SK-N-SH (cell line): ENCODE measurements at regions not wholly inside any gene's neighbourhood (a gene's known extent, or its start where the extent isn't known, plus 50 kb on each side); places are given as distances from the start of the nearest gene placed in this dataset.

ENCODE experiments used
- CTCF ChIA-PET: fragments of 300-600, 350-600 bp; formaldehyde crosslinking; extraction: SDS; loops from one replicate; lab custom pipeline; 2021; lab: Yijun Ruan, JAX
- POLR2A ChIA-PET: fragments of 350-600 bp; sonication (Branson Sonifier 250); formaldehyde crosslinking; extraction: SDS; loops from one replicate; lab custom pipeline; 2020; ENCODE audit warnings: antibody characterized with exemption, inconsistent platforms; lab: Yijun Ruan, JAX
- DNase-seq: peaks from one replicate; pipeline ENCODE4 v3.0.0; 2012
- H2AFZ ChIP-seq: fragments of 200-600 bp; sonication (generic); 2 replicates; pipeline ENCODE4 v1.8.1; 2016; ENCODE audit warnings: antibody characterized with exemption, mild to moderate bottlenecking, low read depth
- H3F3A ChIP-seq: fragments of 200-600 bp; sonication (generic); replicated peaks from 2 replicates; pipeline ENCODE3; 2016; ENCODE audit warnings: antibody characterized with exemption, mild to moderate bottlenecking; ENCODE audit not compliant: insufficient read depth
- H3K27ac ChIP-seq, 2 experiments: fragments of 200-500 bp in 1 of 2; fragments of 200-600 bp in 1 of 2; sonication (Bioruptor generic) in 1 of 2; sonication (generic), shearing (Covaris generic) in 1 of 2; 2 replicates each; pipeline versions ENCODE4 v1.5.1 to v1.6.1; 2014 to 2016; ENCODE audit warnings: low read depth in 2 of 2, inconsistent platforms in 1 of 2, low read length in 1 of 2, mild to moderate bottlenecking in 1 of 2, mixed read lengths in 1 of 2
- H3K27me3 ChIP-seq: fragments of 200-600 bp; sonication (generic), shearing (Covaris generic); 2 replicates; pipeline ENCODE4 v1.6.1; 2016; ENCODE audit warnings: mixed run types; ENCODE audit not compliant: insufficient read depth
- H3K36me3 ChIP-seq, 2 experiments: fragments of 200-500 bp in 1 of 2; fragments of 200-600 bp in 1 of 2; sonication (Bioruptor generic) in 1 of 2; sonication (generic) in 1 of 2; replicated peaks in 1 of 2; 2 replicates each; pipeline versions ENCODE3 to v1.5.1; 2014 to 2016; ENCODE audit warnings: low read length in 1 of 2, mild to moderate bottlenecking in 1 of 2; ENCODE audit not compliant: insufficient read depth in 2 of 2, control insufficient read depth in 1 of 2
- H3K4me1 ChIP-seq, 2 experiments: fragments of 200-500 bp in 1 of 2; fragments of 200-600 bp in 1 of 2; sonication (Bioruptor generic) in 1 of 2; sonication (generic), shearing (Covaris generic) in 1 of 2; 2 replicates each; pipeline versions ENCODE4 v1.5.1 to v1.6.1; 2014 to 2016; ENCODE audit warnings: low read depth in 1 of 2, low read length in 1 of 2, mixed run types in 1 of 2; ENCODE audit not compliant: insufficient read depth in 2 of 2, control insufficient read depth in 1 of 2
- H3K4me2 ChIP-seq: fragments of 200-600 bp; sonication (generic), shearing (Covaris generic); 2 replicates; pipeline ENCODE4 v1.6.1; 2017; ENCODE audit warnings: mixed run types
- H3K4me3 ChIP-seq, 2 experiments: fragments of 200-500 bp in 1 of 2; fragments of 200-600 bp in 1 of 2; sonication (Bioruptor generic) in 1 of 2; sonication (generic), shearing (Covaris generic) in 1 of 2; 2 replicates each; pipeline versions ENCODE4 v1.5.1 to v1.8.1; 2014 to 2016; ENCODE audit warnings: low read depth in 2 of 2, inconsistent platforms in 1 of 2, low read length in 1 of 2, mild to moderate bottlenecking in 1 of 2, mixed read lengths in 1 of 2, moderate library complexity in 1 of 2
- H3K79me2 ChIP-seq: fragments of 200-600 bp; sonication (generic); 2 replicates; pipeline ENCODE4 v1.8.1; 2017; ENCODE audit warnings: mild to moderate bottlenecking; ENCODE audit not compliant: insufficient read depth
- H3K9ac ChIP-seq: fragments of 200-600 bp; sonication (generic); 2 replicates; pipeline ENCODE4 v1.6.1; 2017; ENCODE audit warnings: mixed run types
- H3K9me2 ChIP-seq: fragments of 200-600 bp; sonication (generic); 2 replicates; pipeline ENCODE4 v1.6.1; 2017; ENCODE audit warnings: mixed run types
- H3K9me3 ChIP-seq: fragments of 200-600 bp; sonication (generic); 2 replicates; pipeline ENCODE4 v1.6.1; 2017; ENCODE audit warnings: mixed run types, mild to moderate bottlenecking, moderate library complexity
- H4K20me1 ChIP-seq: fragments of 200-600 bp; sonication (generic); 2 replicates; pipeline ENCODE4 v1.6.1; 2017; ENCODE audit warnings: mild to moderate bottlenecking, mixed run types; ENCODE audit not compliant: insufficient read depth
- CHD2 ChIP-seq: fragments of 150-350 bp; IDR thresholded peaks from 2 replicates; pipeline ENCODE4 v1.6.1; 2018; ENCODE audit warnings: low read length; ENCODE audit not compliant: partially characterized antibody
- EZH2phosphoT487 ChIP-seq: fragments of 200-600 bp; sonication (generic); IDR thresholded peaks from 2 replicates; pipeline ENCODE4 v1.6.1; 2017; ENCODE audit warnings: low read depth, mixed run types, mild to moderate bottlenecking, antibody characterized with exemption, moderate library complexity, borderline replicate concordance
- FOXJ3 ChIP-seq: sonication (generic); formaldehyde crosslinking; IDR thresholded peaks from 2 replicates; pipeline ENCODE4 v1.5.1; 2020; ENCODE audit warnings: mild to moderate bottlenecking, missing genetic modification reagents
- GABPA ChIP-seq: IDR thresholded peaks from 2 replicates; pipeline ENCODE4 v1.4.0; 2012; ENCODE audit warnings: low read depth, mild to moderate bottlenecking
- MEF2A ChIP-seq: IDR thresholded peaks from 2 replicates; pipeline ENCODE4 v1.4.0; 2012; ENCODE audit warnings: low read depth, borderline replicate concordance
- RAD21 ChIP-seq: IDR thresholded peaks from 2 replicates; pipeline ENCODE4 v1.6.1; 2012; ENCODE audit warnings: mild to moderate bottlenecking, low read length
- RFX5 ChIP-seq: IDR thresholded peaks from 2 replicates; pipeline ENCODE4 v1.6.1; 2012; ENCODE audit warnings: mild to moderate bottlenecking, improper control_type of control experiment, low read length
- TCF12 ChIP-seq: IDR thresholded peaks from 2 replicates; pipeline ENCODE4 v1.4.0; 2012
- YY1 ChIP-seq: IDR thresholded peaks from 2 replicates; pipeline ENCODE4 v1.4.0; 2012; ENCODE audit warnings: low read depth, mild to moderate bottlenecking
- WGBS: methylation state at CpG from one replicate; pipeline ENCODE4 v1.1.6; 2017; ENCODE audit warnings: low lambda C conversion rate; 5-methylcytosine and 5-hydroxymethylcytosine counted together
- TF ChIP-seq, protein P1 (sequence below): fragments of 150-350 bp; IDR thresholded peaks from 2 replicates; pipeline ENCODE4 v1.6.1; 2017; ENCODE audit warnings: antibody characterized with exemption, low read length, low read depth, borderline replicate concordance
- TF ChIP-seq, protein P2 (sequence below): IDR thresholded peaks from 2 replicates; pipeline ENCODE4 v1.6.1; 2012; ENCODE audit warnings: mild to moderate bottlenecking, low read depth, low read length, moderate library complexity

DNA sequence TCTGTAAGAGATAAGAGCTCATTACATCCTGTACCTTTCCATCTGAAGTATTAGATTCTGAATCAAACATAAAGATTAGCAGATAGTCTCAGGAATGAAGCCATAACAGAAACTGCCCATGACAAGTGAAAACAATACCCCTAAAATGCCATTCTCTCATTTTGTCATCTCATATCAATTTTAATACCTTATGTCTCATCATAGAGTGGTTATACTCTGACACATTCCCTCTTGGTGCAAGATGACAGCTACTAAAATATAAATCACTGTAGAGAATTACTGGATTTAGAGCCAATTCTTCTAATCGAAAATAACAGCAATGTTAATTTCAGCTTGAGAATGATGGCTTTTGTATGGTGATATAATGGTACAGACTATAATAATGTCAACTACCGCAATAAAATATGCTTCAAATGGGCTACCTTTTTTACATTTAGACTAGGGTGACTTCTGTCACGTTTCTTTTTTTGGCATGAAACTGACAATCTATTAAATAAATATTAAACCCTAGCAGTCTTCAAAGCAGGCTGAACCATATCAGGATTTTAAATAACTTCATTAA lies 125.1 kb upstream of the ITGA4 start:
- ChIA-PET CTCF (no interaction called here), POLR2A (no interaction called here)
- no peaks in the 10 kb centered on the region for H3K9me3 ChIP-seq
- H3K79me2 ChIP-seq, result no peaks in the 10 kb centered on the region
- H3F3A ChIP-seq, result no peaks in the 10 kb centered on the region
- H3K9ac ChIP-seq, result no peak overlapping the region
- TF ChIP-seq TCF12, result no peak
- TF ChIP-seq, protein P1, sequence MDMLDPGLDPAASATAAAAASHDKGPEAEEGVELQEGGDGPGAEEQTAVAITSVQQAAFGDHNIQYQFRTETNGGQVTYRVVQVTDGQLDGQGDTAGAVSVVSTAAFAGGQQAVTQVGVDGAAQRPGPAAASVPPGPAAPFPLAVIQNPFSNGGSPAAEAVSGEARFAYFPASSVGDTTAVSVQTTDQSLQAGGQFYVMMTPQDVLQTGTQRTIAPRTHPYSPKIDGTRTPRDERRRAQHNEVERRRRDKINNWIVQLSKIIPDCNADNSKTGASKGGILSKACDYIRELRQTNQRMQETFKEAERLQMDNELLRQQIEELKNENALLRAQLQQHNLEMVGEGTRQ, result no peak
- TF ChIP-seq FOXJ3 (CRISPR knock-in tag), result no peak
- TF ChIP-seq YY1, result no peak
- TF ChIP-seq CHD2, result no peak
- no peaks in the 10 kb centered on the region for H3K9me2 ChIP-seq
- H2AFZ ChIP-seq, result no peak overlapping the region
- H4K20me1 ChIP-seq, result no peaks in the 10 kb centered on the region
- no peaks in the 10 kb centered on the region for H3K4me1 ChIP-seq
- H3K27ac ChIP-seq, result no peak overlapping the region
- DNase-seq, result no peak
- no peaks in the 10 kb centered on the region for H3K27me3 ChIP-seq
- H3K36me3 ChIP-seq, result no peaks in the 10 kb centered on the region
- 44% methylated on average over 3 of the region's 3 CpGs for WGBS
- H3K4me2 ChIP-seq, result no peak overlapping the region
- no peak overlapping the region for H3K4me3 ChIP-seq

DNA sequence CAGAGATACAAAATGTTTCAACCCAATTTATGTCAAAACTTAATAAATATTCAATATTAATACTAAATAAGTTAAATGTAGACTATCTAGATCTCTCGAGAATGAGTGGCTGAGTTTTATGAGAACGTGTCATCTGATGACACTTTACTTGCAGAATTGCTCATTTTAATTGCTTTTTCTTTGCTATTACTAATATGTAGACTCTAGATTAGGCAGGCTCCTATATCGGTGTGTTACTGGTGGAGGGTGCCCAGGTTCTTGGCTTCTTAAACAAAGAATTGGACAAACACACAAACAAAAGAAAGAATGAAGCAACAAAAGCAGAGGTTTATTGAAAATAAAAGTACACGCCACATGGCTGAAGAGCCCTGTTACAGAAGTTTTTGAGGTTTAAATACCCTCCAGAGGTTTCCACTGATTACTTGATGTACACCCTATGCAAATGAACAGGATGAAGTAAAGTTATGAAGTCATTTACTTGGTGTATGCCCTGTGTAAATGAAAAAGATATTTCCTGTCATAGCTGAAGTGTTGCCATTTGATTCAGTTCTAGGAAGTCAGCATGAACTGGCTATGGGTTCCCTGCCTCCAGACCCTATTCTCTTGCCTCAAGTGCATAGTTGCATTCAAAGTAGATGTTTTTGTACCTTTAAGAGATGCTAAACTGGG lies 122.9 kb upstream of the ITGA4 start:
- 73% methylated on average over 4 of the region's 4 CpGs for WGBS
- H3K9me3 ChIP-seq, result no peaks in the 10 kb centered on the region
- CTCF ChIA-PET, result interaction anchor here (1.1 kb wide), 1 partner anchor 64 kb away, joined by 3 read pairs; no protein-coding TSS in a partner anchor
- no peaks in the 10 kb centered on the region for H3F3A ChIP-seq
- H4K20me1 ChIP-seq, result no peaks in the 10 kb centered on the region
- DNase-seq, result no peak
- no peaks in the 10 kb centered on the region for H3K4me1 ChIP-seq
- H3K27ac ChIP-seq, result no peak overlapping the region
- POLR2A ChIA-PET, result no interaction called here
- H3K4me2 ChIP-seq, result no peak overlapping the region
- TF ChIP-seq EZH2phosphoT487 (no peak), GABPA (no peak), MEF2A (no peak)
- TF ChIP-seq, all 33 proteins: peak for 0
- Histone ChIP-seq H3K4me3 (no peak overlapping the region), H3K9me2 (no peaks in the 10 kb centered on the region), H3K79me2 (no peaks in the 10 kb centered on the region), H3K27me3 (no peaks in the 10 kb centered on the region), H2AFZ (no peak overlapping the region), H3K9ac (no peak overlapping the region), H3K36me3 (no peaks in the 10 kb centered on the region)

DNA sequence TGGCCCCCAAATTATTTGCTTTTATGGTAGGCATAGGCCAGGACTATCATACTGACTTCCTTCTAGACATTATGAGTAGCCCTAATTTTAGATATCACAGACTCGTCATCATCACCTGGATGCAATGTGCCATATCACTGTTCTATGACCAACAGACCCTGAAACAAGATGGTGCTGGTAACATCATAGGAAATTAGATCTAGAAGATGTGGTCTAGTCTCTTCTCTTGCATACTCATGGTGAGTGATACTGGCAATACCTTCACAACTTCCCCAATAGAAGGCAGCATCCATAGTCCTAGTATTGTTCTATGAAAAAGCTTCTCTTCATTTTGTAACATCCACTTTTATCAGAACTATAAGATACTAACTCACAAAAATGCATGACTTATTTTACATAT lies 116.3 kb upstream of the ITGA4 start:
- no peaks in the 10 kb centered on the region for H3K79me2 ChIP-seq
- CTCF ChIA-PET, result no interaction called here
- DNase-seq, result no peak
- H3K4me3 ChIP-seq, result no peak overlapping the region
- H3K27me3 ChIP-seq, result no peaks in the 10 kb centered on the region
- H3K36me3 ChIP-seq, result no peaks in the 10 kb centered on the region
- H3K4me2 ChIP-seq, result no peak overlapping the region
- no peak overlapping the region for H3K9ac ChIP-seq
- no peaks in the 10 kb centered on the region for H4K20me1 ChIP-seq
- no peaks in the 10 kb centered on the region for H3F3A ChIP-seq
- POLR2A ChIA-PET, result no interaction called here
- WGBS, result 46% methylated on average over 1 of the region's 1 CpG
- H3K9me3 ChIP-seq, result no peaks in the 10 kb centered on the region
- H2AFZ ChIP-seq, result no peak overlapping the region
- H3K9me2 ChIP-seq, result no peaks in the 10 kb centered on the region
- TF ChIP-seq, protein P2, sequence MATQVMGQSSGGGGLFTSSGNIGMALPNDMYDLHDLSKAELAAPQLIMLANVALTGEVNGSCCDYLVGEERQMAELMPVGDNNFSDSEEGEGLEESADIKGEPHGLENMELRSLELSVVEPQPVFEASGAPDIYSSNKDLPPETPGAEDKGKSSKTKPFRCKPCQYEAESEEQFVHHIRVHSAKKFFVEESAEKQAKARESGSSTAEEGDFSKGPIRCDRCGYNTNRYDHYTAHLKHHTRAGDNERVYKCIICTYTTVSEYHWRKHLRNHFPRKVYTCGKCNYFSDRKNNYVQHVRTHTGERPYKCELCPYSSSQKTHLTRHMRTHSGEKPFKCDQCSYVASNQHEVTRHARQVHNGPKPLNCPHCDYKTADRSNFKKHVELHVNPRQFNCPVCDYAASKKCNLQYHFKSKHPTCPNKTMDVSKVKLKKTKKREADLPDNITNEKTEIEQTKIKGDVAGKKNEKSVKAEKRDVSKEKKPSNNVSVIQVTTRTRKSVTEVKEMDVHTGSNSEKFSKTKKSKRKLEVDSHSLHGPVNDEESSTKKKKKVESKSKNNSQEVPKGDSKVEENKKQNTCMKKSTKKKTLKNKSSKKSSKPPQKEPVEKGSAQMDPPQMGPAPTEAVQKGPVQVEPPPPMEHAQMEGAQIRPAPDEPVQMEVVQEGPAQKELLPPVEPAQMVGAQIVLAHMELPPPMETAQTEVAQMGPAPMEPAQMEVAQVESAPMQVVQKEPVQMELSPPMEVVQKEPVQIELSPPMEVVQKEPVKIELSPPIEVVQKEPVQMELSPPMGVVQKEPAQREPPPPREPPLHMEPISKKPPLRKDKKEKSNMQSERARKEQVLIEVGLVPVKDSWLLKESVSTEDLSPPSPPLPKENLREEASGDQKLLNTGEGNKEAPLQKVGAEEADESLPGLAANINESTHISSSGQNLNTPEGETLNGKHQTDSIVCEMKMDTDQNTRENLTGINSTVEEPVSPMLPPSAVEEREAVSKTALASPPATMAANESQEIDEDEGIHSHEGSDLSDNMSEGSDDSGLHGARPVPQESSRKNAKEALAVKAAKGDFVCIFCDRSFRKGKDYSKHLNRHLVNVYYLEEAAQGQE, result no peak
- TF ChIP-seq RFX5, result no peak
- no peak for TF ChIP-seq YY1
- TF ChIP-seq EZH2phosphoT487, result no peak
- no peak for TF ChIP-seq RAD21
- no peaks in the 10 kb centered on the region for H3K4me1 ChIP-seq
- no peak overlapping the region for H3K27ac ChIP-seq
